IPS DF 19.7 (cell line): ENCODE measurements at regions not wholly inside any gene's neighbourhood (a gene's known extent, or its start where the extent isn't known, plus 50 kb on each side); places are given as distances from the start of the nearest gene placed in this dataset.

Experiments
- DNase-seq: peaks from one replicate; pipeline ENCODE4 v3.0.0-alpha.2; 2013; ENCODE audit warnings: low read depth, low spot score

DNA sequence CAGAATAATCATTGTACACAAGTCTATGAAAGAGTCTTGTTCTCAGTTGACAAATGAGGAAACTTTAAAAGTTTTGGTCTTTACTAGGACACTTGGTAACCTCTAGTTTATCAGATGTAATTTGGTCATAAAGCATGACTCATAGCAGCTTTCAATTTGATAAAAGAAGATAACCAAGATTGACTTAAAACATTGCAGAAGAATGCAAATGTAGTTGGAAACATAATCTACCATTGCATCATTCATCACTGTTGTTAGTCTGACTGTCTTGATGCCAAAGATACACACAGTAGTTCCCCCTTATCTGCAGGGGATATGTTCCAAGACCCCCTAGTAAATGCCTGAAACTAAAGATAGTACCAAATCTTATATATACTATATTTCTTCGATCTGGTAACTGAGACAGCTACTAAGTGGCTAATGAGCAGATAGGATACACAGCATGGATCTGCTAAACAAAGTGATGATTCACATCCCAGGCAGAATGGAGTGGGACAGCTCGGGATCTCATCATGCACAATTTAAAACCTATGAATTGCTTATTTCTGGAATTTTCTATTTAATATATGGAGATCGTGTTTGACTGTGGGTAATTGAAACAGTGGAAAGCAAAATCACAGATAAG, 131.4 kb upstream of the CCDC68 start:
- no peak for DNase-seq

DNA sequence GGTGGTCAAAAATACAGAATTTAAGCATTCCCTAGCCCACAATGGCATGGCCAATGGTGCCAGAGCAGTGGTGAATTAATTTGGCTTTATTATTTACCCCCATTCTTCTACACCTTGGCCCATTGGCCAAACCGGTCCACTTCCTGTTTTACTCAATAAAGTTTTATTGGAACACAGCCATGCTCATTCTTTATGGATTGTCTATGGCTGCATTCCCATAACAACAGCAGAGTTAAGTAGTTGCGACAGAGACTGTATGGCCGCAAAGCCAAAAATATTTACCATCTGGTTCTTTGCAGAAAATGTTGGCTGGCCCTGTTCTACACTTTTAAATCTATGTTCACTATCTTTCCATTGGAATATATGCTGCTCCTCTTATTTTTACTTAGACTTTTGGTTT, 130.3 kb upstream of the CCDC68 start:
- no peak for DNase-seq

DNA sequence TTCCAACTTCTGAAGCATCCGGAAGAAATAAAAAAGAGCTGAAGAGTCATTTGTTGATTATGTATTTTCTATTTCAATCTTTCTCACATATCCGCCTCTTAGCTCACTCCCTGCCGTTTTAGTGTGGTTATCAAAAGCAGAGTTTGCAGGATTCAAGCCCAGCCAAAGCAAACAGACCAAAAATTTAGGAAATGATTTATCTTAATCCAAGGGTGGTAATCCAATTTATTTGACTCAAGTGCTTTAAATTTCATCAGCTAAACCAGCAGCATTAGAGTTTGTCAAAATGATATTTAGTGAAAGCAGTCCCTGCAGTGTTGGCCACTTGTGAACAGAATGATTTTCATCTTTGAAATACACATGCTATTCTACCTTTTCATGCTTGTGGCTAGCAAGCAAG, 129.3 kb upstream of the CCDC68 start:
- DNase-seq = no peak

DNA sequence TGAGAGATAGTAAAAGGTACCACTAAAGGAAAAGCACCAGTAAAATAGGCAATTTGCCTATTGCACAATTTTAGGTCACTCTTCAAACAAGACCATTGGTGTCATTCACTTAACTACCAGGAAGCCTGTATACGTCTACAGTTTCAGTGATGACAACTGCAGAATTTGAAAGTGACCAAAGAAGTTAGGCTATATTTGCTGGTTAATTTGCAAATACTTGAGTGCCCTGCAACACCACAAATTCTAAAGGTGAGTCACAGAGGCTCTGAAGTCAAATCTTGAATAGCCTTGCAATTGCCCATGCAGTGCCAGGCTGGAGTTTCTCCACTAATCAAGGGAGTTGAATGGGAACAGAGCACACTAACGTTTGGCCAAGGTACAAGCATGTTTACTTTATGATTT, 128.7 kb upstream of the CCDC68 start:
- DNase-seq = no peak

DNA sequence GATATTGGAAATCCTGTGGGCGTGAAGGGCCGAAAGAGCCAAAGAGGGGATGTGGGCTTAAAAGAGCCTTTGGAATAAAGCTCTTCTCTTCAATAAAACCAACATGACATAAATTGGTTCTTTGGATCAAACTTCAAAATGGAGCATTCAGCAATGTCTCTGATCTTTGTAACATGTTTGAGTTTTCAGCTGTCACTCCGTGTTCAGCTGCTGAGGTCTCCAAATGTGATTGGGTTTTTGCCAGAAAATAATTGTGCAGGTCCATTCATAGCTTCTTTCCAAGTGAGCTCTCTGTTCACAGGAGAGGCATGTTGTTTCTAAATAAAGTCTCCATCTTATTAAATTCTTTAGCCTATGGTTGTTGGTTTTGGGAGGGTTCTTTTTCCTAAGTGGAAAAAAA, 127.6 kb upstream of the CCDC68 start:
- DNase-seq = no peak

DNA sequence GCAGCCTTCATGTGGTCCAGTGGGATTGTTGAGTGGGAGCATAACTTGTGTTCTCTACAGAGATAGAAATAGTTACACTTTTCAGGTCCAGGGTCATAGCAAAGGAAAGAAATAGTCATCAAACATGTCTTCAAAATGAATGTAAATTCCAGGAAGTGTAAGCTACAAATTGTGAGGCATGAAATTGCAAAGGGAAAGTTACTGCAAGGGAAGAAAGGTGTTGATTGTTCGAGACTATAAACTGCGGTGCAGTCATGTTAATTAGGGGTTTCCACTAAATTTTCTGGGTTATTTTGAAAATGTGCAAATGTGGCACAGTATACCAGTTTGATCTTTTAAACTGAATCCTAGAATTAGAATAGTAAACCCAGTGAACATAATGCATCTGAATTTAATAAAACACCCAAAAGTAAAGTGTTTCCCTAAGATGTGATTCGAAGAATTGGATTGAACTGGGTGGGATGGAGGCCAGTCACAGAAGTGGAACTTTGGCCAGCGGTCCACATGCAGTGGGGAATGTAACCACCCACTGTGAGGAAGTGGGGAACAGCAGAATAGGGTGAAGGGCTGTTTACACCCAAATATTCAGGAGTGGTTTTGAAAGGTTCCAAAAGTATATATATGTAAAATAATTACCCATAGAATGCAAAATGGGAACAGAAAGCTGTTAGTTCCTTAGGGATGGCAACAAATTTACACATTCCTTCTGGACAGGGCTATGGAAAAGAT, 126.5 kb upstream of the CCDC68 start:
- DNase-seq = no peak

DNA sequence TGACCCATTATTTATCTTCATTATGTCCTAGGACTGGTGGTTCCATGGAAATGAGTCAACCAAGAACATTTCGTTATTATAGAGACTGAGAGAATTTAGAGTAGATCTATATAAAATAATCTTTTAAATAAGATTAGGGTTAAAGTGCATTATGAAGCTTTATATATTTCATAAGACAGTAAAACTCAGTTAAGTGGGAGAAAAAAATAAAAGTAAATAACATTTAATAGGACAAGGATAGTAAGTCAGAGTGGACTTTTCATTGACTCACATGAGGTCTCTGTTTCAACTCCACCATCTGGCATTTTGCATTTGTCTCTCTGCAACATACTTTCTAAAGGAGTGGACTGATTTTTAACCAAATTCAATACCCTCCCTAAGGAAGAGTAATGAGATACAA, 125.3 kb upstream of the CCDC68 start:
- no peak for DNase-seq

DNA sequence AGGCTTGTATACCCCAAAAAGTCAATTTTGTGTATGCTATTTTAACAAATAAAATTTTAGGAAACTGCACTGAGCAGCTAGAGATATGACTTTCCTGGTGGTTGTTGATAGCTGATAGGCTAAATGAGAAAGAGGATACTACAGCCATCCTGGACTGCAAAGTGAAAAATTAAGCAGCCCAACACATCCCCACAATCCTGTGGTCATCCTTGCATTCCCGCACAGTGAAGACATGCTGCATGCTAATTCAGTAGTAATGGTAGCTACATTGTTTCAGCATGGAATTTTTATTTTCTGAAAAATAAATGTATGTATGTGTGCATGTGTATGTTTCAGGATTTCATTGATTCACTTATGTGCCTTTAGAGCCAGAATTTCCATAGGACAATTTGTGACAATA, 124.2 kb upstream of the CCDC68 start:
- DNase-seq = no peak

DNA sequence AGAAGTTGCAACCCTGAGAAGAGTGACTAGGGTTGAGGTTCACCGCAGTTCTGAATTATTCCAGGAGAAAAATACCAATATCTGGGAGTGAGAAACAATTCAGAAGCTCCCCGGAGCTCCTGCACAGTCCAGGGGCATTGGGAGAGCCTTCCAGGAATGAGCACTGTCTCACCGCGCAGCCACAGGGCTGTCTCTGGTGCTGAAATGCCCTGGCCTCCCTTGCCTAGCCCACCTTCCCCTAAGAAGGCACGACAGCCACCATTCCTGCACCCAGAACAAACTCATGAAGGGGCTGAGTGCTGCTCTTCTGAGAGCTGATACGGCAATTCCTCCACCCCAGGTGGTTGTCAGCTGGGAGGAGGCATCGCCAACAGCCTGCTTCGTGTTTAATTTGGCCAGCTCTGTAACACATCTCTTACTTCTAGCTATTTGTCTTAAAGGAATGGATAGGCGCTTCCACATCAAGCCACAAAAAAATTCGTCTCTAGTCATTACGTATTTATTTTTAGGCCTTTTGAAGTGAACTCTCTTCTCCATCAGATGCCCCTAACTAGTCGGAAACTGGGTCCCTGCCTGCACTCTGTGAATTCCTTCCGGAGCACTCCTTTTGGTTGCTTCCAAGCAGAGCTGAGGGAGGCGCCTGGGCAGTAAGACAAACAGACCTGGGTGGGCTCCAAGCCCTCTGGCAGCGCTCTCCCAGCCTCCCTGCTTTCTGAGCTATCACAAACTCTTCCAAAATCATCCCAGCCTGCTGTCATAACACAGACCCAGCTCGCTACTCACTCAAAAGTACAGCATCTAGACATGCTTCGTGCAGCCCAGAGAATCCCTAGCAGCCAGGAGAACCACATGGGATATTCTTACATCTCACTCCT, 120.5 kb upstream of the CCDC68 start:
- DNase-seq = no peak

DNA sequence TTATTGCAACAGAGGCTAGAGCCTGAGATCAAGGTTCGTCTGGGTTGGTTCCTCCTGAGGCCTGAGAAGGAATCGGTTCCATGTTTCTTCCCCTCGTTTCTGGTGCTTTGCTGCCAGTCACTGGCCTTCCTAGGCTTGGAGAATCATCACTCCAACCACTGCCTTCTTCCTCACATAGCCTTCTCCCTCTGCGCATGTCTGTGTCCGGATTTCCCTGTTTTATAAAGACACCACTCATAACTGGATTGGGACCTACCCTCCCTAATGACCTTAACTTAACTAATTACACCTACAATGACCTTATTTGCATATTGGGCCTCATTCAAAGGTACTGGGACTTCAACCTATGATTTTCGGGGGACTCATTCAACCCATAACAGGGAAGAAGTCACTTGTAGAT, 119.8 kb upstream of the CCDC68 start:
- DNase-seq = no peak

DNA sequence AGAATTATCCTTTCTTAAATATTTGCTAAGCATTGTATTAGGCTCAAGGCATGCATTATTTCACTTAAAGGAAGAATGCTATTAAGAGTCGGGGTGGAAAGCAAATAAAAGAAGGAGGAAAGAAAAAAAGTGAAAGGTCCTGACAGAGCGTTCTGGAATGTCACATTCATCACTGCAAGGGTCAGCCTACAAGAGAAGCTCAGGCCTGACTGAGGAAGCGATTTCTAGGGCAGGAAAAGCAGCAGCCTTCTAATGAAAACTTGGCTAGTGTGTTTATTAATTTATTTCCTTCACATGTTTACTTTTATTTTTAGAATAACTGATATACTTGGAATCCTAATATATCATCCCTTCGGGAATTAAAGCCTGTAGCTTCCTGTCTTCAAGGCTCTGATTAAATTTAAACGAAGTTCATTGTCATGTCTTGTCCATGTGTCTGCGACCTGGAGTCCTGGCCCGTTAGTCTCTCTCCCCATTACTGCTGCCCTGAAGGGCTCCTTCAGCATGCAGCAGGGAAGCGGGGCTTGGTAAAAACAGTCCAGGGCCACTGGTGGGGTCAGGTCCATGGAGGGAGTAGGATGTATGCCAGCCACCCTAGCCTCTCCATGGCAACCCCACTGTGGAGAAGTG, 119.2 kb upstream of the CCDC68 start:
- no peak for DNase-seq

DNA sequence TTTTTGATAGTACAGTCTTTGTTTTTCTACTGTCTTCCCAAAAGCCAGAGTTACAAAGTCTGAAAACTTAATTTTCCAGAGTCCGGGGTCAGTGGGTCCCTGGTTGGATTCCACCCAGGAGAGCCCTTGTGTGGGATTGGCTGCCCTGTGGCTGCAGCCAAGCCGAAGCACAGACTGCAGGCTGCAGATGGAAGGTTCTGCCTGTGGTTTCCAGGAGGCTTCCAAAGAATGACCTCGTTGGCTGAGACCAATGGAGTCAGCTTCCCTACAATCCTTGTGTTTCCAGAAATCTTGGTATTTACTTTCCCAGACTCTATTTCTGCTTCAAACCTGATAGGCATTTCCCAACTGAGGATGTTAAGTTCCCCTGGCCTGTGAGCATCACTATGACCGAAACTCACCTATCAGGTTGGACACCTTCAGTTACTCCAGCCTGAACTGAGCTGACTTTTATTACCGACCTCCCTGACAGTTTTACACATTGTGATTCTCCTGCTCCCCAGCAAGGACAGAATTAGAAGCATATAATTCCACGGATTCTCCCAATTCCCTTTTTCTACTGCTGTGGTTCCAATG, 117.5 kb upstream of the CCDC68 start:
- no peak for DNase-seq

DNA sequence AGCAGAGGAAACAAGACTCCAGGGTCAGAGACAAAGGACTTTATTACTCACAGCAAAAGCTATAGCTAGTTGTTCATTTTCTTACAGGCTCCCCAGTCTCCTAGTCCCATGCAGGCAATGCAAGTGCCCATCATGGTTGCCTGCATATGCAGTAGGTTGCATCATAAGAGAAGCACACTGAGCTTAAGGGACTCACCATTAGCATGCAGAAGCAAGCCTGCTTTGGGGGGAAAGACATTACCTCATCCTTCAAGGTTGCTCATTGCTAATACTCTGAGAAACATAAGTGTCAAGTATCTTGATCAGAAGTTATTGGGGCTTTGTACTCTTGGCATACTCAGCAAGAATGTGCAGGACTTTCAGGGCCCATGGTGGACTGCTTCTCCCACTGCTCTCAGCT, 114.6 kb upstream of the CCDC68 start:
- DNase-seq = no peak

DNA sequence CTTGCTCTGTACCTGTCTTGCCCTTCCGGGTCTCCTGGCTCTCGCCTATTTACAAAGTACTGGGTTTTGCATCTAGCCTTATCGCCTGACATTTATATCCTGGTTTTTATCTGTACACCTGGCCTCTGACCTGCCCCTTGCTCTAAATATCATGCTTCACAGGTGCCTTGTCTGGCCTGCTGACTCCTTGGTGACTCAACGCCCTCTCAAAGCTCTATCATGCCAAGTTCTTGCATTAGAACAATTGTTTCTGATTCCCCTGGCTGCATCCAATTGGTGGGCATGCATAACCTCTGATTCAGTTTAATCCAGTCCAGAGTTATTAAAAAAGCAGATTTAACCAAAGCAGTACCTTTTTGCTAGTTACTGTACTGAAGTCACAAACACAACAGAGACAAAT, 113.9 kb upstream of the CCDC68 start:
- no peak for DNase-seq

DNA sequence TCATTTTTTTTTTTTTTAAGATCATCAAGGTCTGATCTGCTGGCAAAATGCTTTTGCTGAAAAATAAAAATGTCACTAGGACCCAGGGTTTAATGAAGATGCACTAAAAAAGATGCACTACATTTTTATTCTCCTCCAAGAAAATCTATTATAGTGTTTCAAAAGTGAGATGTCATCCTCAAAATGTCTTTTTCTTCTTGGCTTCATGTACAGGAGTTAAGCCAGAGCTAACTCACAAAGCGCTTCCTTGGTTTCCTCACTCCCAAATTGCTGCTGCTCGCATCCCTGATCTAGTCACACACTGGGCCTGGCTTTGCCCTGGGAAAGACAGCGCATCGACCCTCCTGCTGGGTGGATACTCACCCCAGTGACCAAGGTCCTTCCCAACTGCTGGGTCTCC, 113.4 kb upstream of the CCDC68 start:
- DNase-seq = no peak

DNA sequence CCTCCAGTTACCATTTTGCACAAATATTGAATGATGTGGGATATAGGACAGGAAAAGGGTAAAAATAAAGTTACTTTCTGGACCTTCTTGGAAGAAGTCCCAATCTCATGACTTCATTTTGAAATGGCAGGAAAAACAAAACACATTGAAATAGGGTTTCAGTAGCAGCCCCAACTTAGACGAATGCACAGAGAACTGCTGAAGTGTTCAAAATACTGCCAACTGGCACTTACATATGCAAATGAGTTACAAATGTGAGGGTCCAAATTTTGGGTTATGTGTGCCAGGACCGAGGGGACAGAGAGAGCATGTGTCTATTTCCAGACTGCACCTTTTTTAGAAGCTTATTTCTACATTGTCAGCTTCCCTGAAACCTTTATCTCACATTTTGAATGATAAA, 112.9 kb upstream of the CCDC68 start:
- DNase-seq = no peak

DNA sequence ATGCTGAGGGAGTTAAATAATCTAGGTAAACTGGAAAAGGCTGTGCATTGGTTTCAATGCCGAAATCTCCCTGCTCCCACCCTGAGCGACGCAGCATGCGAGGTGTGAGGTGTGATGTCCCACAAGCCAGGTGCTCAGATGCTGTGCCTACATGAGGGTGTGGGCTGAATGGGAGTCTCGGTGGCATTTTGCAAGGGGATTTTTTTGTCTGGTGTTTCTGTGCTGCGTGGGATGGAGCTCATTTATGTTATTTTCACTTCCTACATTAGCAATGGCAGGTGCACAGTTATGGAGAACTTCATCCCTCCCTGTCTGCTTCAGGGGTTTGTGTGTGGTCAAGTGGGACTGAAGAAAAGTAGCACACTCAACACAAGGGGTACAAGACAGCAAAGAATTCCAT, 110.2 kb upstream of the CCDC68 start:
- DNase-seq = no peak

DNA sequence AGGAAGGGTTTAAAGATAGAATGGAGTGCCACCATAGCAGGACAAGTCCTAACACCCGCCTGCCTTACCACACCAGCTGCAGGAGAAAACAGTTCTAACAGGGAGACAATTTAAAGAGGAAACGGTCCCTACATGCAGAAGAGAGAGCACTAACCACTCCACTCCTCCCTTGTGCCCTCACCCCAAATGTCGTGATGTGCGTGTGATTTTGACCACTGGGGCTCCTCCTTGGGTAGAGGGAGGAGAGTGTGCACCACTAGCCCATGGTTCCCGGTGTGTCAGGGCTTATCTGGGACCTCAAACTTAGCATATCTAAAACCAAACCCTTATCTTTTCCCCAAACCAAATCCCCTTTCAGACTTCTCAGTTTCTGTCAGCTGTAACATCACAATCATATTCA, 105.5 kb upstream of the CCDC68 start:
- DNase-seq = no peak

DNA sequence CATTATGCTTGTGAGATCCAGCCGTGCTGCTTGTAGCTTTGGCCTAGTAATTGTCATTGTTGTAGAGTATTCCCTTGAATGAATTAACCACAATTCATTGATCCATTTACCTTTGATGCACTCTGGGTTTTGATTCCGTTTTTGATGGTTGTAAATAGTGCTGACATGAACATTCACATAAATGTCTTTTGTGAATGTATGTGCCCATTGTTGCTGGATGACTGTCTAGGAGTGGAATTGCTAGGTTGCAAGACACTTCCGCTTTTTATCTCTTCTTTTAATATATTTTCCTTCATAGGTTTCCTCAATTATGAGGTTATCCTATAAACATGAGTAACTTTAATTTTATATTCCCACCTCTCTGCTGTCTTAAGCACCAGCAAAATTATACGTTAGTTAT, 104.8 kb upstream of the CCDC68 start:
- no peak for DNase-seq

DNA sequence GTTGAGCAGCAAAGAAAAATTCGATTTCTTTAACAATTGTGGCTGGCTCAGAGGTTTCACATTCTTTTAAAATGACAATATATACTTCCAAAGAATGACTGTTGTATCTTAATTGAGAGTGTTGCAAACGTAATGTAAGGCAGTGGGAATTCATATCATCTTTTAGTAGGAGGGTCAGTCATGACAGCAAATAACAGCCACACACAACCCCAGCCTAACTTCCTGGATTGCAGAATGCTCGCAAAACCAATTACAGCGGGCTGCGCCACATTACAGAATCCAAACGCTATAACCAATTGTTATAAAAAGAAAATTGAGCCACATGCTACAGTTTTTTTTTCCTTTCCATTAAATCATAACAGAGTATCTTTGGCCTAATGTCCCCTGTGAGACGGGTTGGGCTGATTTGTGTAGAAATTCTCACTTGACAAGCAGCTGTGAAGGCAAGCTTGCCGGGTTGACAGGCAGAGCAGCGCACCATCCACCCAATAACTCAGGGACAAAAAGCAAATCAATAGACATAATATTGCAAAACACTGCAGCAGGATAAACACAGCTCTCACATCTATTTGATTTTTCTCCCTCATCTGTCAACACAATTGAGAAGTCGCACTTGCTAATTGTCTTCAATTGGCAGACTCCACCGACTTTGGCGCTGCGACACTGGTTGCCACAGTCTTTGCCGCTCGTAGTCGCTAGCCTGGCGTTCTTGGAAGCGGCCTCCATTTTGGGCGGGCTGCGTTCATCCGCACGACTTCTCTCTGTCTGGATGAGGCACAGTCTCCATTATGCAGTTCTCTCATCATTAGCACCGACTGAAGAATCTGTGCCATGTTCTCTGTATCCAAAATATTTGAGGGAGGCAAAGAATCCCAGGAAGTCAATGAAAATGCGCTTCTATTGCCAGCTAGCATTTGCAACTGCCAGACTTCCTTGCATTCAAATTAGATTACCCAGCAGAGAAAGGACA, 95.0 kb upstream of the CCDC68 start:
- DNase-seq = no peak

DNA sequence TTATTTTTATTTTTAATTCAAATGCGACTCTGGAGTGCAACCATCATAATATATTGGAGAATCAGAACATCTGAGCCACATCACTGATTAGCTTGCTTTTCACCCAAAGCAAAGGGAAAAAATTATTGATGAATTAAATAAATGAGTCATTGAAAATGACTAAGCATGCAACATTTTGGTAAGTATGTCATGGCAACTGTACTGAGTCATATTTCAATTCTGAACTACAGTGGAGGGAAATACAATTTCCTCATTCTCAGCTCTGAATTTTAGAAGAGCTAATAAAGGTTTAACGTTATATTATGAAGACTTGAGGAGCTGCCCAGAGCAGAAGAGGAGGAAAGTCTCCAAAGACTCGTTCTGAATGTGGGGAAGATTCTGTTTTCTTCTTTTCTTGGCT, 89.6 kb upstream of the CCDC68 start:
- no peak for DNase-seq
